Esophagus squamous epithelium (tissue), 5 donors: ENCODE measurements at regions not wholly inside any gene's neighbourhood (a gene's known extent, or its start where the extent isn't known, plus 50 kb on each side); places are given as distances from the start of the nearest gene placed in this dataset.
"Not testable (repeated sequence)": the region's sequence is repeated elsewhere in the genome, so short reads cannot be mapped to it uniquely, and the experiment has no call there.

Experiments
- DNase-seq: peaks from one replicate; lab custom pipeline; 2025; lab: John Stamatoyannopoulos, UW
- H3K27ac ChIP-seq, 4 donors: fragments of 200-600 bp; sonication (generic); one replicate each; pipeline ENCODE4 v1.5.1; 2016 to 2019; ENCODE audit warnings: mild to moderate bottlenecking in 1 of 4
- H3K27me3 ChIP-seq, 4 donors: fragments of 200-600 bp; sonication (generic); 1 replicate in 3 of 4; 2 replicates in 1 of 4; pipeline versions ENCODE4 v1.5.1 to v1.6.0; 2017 to 2021; ENCODE audit warnings: antibody characterized with exemption in 1 of 4
- H3K36me3 ChIP-seq, 3 donors: fragments of 200-600 bp; sonication (generic); one replicate each; pipeline ENCODE4 v1.5.1; 2016 to 2019
- H3K4me1 ChIP-seq, 3 donors: fragments of 200-600 bp; sonication (generic); one replicate each; pipeline ENCODE4 v1.5.1; 2017 to 2019
- H3K4me3 ChIP-seq, 4 donors: fragments of 200-600 bp; sonication (generic); 1 replicate in 3 of 4; 2 replicates in 1 of 4; pipeline ENCODE4 v1.5.1; 2016 to 2019; ENCODE audit warnings: mild to moderate bottlenecking in 2 of 4, moderate library complexity in 1 of 4
- H3K9me3 ChIP-seq, 3 donors: fragments of 200-600 bp; sonication (generic); one replicate each; pipeline ENCODE4 v1.5.1; 2016 to 2019
- CTCF ChIP-seq, 6 experiments: fragments of 450-650 bp in 4 of 6; fragments of 200-600 bp in 2 of 6; sonication (generic) in 2 of 6; IDR thresholded peaks; one replicate each; pipeline ENCODE4 v1.5.1; 2016 to 2019; ENCODE audit warnings: antibody characterized with exemption in 6 of 6, mild to moderate bottlenecking in 4 of 6, moderate library complexity in 4 of 6
- POLR2A ChIP-seq, 4 donors: fragments of 450-650 bp; IDR thresholded peaks; one replicate each; pipeline ENCODE4 v1.6.1; 2017; ENCODE audit warnings: antibody characterized with exemption in 4 of 4, mild to moderate bottlenecking in 4 of 4, moderate library complexity in 3 of 4
- WGBS, 2 donors: methylation state at CpG; one replicate each; pipeline ENCODE4 v1.1.5; 2018; 5-methylcytosine and 5-hydroxymethylcytosine counted together
- intact Hi-C: fragments of 100-400 bp; cut with DNase I; formaldehyde crosslinking; loops from one replicate; pipeline ENCODE4 v1.15.0; 2022
- donor health status: DM: yes; HTN: yes; CAD: no.

GRCh38 chr11:29231586-29231985, 785.2 kb downstream of the KCNA4 start:
- Histone ChIP-seq H3K4me1 (no peaks in the 10 kb centered on the region), H3K27ac (no peak overlapping the region), H3K27me3 (no peaks in the 10 kb centered on the region), H3K9me3 (no peaks in the 10 kb centered on the region), H3K4me3 (no peak overlapping the region), H3K36me3 (no peaks in the 10 kb centered on the region)
- intact Hi-C loops = no loop called here
- no peak for TF ChIP-seq CTCF (IDR thresholded peaks at IDR 0.05)
- TF ChIP-seq POLR2A (IDR thresholded peaks at IDR 0.05) = no peak
- DNase-seq = no peak
- WGBS, 2 donors = 57 to 61% methylated on average over 3 of the region's 3 CpGs

- TF ChIP-seq POLR2A (IDR thresholded peaks at IDR 0.05) (no peak), CTCF (IDR thresholded peaks at IDR 0.05) (no peak)
- peaks cover 0 to 4% (median 0%) of the 10 kb centered on the region in 3 donors for H3K9me3 ChIP-seq
- intact Hi-C loops = no loop called here
- no peak overlapping the region for H3K4me3 ChIP-seq
- no peak overlapping the region for H3K27ac ChIP-seq
- 23 to 48% methylated on average over 6 of the region's 6 CpGs for WGBS, 2 donors
- H3K4me1 ChIP-seq = no peaks in the 10 kb centered on the region
- no peaks in the 10 kb centered on the region for H3K36me3 ChIP-seq
- H3K27me3 ChIP-seq = no peaks in the 10 kb centered on the region
- no peak for DNase-seq
These were observed 789.0 kb downstream of the KCNA4 start for GRCh38 chr11:29227811-29228210.

GRCh38 chr11:29224739-29225384, 792.0 kb downstream of the KCNA4 start:
- Histone ChIP-seq H3K27me3 (no peaks in the 10 kb centered on the region), H3K36me3 (no peaks in the 10 kb centered on the region), H3K27ac (no peak overlapping the region), H3K4me1 (no peaks in the 10 kb centered on the region), H3K9me3 (peaks cover 0 to 4% (median 0%) of the 10 kb centered on the region in 3 donors), H3K4me3 (no peak overlapping the region)
- DNase-seq = no peak
- 72 to 77% methylated on average over 7 to 8 of the region's 9 CpGs for whole genome bisulfite sequencing, 2 donors
- intact Hi-C loops = no loop called here
- no peak for TF ChIP-seq CTCF (IDR thresholded peaks at IDR 0.05)
- TF ChIP-seq POLR2A (IDR thresholded peaks at IDR 0.05) = no peak

GRCh38 chr11:29219531-29219930, 797.3 kb downstream of the KCNA4 start:
- H3K9me3 ChIP-seq, H3K36me3 ChIP-seq, H3K4me3 ChIP-seq, intact Hi-C loops, H3K27ac ChIP-seq, DNase-seq, H3K27me3 ChIP-seq, H3K4me1 ChIP-seq: not testable (repeated sequence)
- WGBS, 2 donors = 19 to 29% methylated on average over 1 of the region's 1 CpG

- TF ChIP-seq CTCF (IDR thresholded peaks at IDR 0.05) = no peak
- no peak for TF ChIP-seq POLR2A (IDR thresholded peaks at IDR 0.05)
These were observed 798.9 kb downstream of the KCNA4 start for GRCh38 chr11:29217901-29218300.

GRCh38 chr11:29214833-29215232, 802.0 kb downstream of the KCNA4 start:
- Histone ChIP-seq H3K4me1 (no peaks in the 10 kb centered on the region), H3K4me3 (no peak overlapping the region), H3K9me3 (no peaks in the 10 kb centered on the region), H3K27ac (no peak overlapping the region), H3K27me3 (no peaks in the 10 kb centered on the region), H3K36me3 (no peaks in the 10 kb centered on the region)
- intact Hi-C loops = no loop called here
- TF ChIP-seq CTCF (IDR thresholded peaks at IDR 0.05) (no peak), POLR2A (IDR thresholded peaks at IDR 0.05) (no peak)
- DNase-seq = no peak
- 48 to 60% methylated on average over 4 of the region's 4 CpGs for WGBS, 2 donors

More at GRCh38 chr11:29217901-29218300, 798.9 kb downstream of the KCNA4 start:
- no peak overlapping the region for H3K4me3 ChIP-seq
- H3K9me3 ChIP-seq = no peaks in the 10 kb centered on the region
- H3K27me3 ChIP-seq = no peaks in the 10 kb centered on the region
- no peaks in the 10 kb centered on the region for H3K4me1 ChIP-seq
- intact Hi-C loops = no loop called here
- no peak overlapping the region for H3K27ac ChIP-seq
- no peak for DNase-seq
- H3K36me3 ChIP-seq = no peaks in the 10 kb centered on the region
